Fibroblast of lung (primary cell): ENCODE measurements at regions not wholly inside any gene's neighbourhood (a gene's known extent, or its start where the extent isn't known, plus 50 kb on each side); places are given as distances from the start of the nearest gene placed in this dataset.

Experiments used
- EZH2 ChIP-seq: IDR thresholded peaks from 2 replicates; pipeline ENCODE4 v1.5.1; 2012; ENCODE audit warnings: low read length, control low read depth, mild to moderate bottlenecking; ENCODE audit errors: missing control alignments
- TF ChIP-seq, protein P1 (sequence below), 2 donors: IDR thresholded peaks in 1 of 2; conservative IDR thresholded peaks in 1 of 2; 1 replicate in 1 of 2; 2 replicates in 1 of 2; pipeline ENCODE4 v1.5.1; 2011 to 2012; ENCODE audit warnings: low read length in 2 of 2, control low read depth in 1 of 2, inconsistent platforms in 1 of 2, low read depth in 1 of 2, mild to moderate bottlenecking in 1 of 2

DNA sequence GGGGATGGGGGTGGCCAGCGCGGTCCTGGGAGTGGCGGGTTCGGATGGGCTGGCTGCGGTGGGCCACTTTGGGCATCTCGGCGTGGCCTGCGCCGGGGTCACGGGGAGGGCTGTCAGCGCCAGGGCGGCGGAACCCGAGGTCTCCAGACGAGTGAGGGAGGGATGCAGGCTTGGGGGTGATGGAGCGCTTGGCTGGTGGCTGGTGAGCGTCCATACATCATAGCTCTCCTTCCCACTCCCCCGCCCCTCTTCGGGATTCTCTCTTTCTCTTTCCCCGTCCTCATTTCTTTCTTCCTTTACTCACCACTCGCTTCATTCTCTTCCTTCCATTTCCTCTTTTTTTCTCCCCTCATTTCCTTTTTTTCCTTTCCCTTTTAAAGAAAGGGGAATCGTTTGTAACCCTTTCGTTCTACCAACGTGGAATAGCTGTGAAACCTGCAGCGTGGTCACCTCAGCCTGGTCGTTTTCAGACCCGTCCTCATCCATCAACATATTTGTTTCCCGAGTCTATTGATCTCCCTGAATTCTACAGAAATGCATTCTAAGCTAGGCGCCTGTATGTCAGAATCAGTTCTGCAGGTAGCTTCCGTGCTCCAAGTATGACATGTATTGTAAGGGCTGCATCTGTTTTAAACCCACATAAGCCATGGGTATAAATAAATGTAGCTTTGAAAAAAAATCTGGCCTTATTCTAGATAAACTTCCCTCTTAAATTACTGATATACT is 260.3 kb upstream of the E2F7 start:
- TF ChIP-seq EZH2, result no peak
- TF ChIP-seq, protein P1, sequence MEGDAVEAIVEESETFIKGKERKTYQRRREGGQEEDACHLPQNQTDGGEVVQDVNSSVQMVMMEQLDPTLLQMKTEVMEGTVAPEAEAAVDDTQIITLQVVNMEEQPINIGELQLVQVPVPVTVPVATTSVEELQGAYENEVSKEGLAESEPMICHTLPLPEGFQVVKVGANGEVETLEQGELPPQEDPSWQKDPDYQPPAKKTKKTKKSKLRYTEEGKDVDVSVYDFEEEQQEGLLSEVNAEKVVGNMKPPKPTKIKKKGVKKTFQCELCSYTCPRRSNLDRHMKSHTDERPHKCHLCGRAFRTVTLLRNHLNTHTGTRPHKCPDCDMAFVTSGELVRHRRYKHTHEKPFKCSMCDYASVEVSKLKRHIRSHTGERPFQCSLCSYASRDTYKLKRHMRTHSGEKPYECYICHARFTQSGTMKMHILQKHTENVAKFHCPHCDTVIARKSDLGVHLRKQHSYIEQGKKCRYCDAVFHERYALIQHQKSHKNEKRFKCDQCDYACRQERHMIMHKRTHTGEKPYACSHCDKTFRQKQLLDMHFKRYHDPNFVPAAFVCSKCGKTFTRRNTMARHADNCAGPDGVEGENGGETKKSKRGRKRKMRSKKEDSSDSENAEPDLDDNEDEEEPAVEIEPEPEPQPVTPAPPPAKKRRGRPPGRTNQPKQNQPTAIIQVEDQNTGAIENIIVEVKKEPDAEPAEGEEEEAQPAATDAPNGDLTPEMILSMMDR (conservative IDR thresholded peaks at IDR 0.05 in 1 of 2, IDR thresholded peaks at IDR 0.05 in 1 of 2; ENCODE audit: low read depth in 1 of 2, low read length in 2 of 2), result no peak
